ENCODE measurements at regions not wholly inside any gene's neighbourhood (a gene's known extent, or its start where the extent isn't known, plus 50 kb on each side); places are given as distances from the start of the nearest gene placed in this dataset.

DNA sequence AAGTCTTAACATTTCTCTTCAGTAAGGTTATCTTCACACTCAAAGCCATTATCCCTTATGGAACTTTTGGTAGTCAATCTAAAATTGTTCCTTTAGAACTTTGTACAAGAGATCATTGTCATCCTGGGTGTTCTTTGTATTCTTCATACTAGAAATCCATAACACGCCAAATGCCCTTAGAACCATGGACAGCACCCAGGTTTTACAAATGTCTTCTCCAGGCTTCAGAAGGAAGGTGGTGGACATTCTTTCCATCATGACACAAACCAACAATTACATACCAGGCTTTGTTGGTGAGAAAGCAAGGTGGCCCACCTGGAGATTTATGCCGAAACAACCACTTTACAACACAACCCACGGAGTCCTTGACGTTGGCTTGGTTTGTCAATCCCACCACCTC, 365.6 kb upstream of the TBX3 start:
- Histone ChIP-seq H3K4me3 (ENCODE audit: low read depth in 1 of 2, low read length in 1 of 2) (no peak overlapping the region), H3K4me1 (ENCODE audit: control insufficient read depth in 1 of 2, insufficient read depth in 1 of 2, low read depth in 1 of 2, low read length in 1 of 2) (no peaks in the 10 kb centered on the region), H3K27me3 (no peaks in the 10 kb centered on the region), H3K36me3 (no peaks in the 10 kb centered on the region), H3K9me3 (no peaks in the 10 kb centered on the region), H3K27ac (no peak overlapping the region)
- TF ChIP-seq, protein P1, sequence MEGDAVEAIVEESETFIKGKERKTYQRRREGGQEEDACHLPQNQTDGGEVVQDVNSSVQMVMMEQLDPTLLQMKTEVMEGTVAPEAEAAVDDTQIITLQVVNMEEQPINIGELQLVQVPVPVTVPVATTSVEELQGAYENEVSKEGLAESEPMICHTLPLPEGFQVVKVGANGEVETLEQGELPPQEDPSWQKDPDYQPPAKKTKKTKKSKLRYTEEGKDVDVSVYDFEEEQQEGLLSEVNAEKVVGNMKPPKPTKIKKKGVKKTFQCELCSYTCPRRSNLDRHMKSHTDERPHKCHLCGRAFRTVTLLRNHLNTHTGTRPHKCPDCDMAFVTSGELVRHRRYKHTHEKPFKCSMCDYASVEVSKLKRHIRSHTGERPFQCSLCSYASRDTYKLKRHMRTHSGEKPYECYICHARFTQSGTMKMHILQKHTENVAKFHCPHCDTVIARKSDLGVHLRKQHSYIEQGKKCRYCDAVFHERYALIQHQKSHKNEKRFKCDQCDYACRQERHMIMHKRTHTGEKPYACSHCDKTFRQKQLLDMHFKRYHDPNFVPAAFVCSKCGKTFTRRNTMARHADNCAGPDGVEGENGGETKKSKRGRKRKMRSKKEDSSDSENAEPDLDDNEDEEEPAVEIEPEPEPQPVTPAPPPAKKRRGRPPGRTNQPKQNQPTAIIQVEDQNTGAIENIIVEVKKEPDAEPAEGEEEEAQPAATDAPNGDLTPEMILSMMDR (IDR thresholded peaks at IDR 0.05), result no peak

DNA sequence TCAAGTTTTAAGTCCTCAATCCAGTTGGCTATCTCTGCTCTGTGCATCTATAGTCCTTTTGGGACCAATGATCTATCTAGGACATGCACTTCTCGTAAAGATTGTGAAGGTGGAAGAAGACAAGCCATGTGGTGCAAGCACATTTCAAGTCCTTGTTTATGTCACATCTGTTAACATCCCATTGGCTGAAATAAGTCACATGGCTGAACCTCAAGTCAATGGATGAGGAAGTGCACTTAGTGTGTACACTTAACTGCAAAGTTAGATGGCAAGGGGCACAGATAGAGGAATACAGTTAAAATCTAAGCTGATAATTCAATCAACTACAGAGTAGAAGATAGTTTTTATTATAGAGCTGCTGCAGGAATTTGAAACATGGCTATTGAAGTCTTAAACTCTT, 362.8 kb upstream of the TBX3 start:
- no peak overlapping the region for H3K27ac ChIP-seq
- no peaks in the 10 kb centered on the region for H3K4me1 ChIP-seq (ENCODE audit: control insufficient read depth in 1 of 2, insufficient read depth in 1 of 2, low read depth in 1 of 2, low read length in 1 of 2)
- H3K27me3 ChIP-seq, result no peaks in the 10 kb centered on the region
- H3K9me3 ChIP-seq, result no peaks in the 10 kb centered on the region
- TF ChIP-seq, protein P1 (IDR thresholded peaks at IDR 0.05), result no peak
- H3K36me3 ChIP-seq, result no peaks in the 10 kb centered on the region
- H3K4me3 ChIP-seq (ENCODE audit: low read depth in 1 of 2, low read length in 1 of 2), result no peak overlapping the region

DNA sequence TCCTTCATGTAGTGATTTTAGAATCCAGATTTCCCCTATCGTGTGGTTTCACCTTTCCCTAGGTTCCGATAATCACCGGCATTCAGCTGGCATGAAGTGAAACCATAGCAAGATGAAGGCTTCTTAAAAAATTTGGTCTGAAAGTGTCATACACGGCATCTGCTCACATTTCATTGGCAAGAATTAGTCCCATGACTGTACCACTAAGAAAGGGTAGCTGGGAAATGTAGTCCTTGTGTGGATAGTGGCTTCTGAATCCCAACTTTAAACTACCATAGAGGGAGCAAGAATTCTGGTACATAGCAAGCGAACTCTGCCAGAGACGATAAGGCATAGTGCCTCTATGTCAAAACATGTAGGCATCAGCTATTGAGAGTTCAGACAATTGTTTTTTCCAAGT, 360.1 kb upstream of the TBX3 start:
- Histone ChIP-seq H3K4me3 (ENCODE audit: low read depth in 1 of 2, low read length in 1 of 2) (no peak overlapping the region), H3K27me3 (no peaks in the 10 kb centered on the region), H3K4me1 (ENCODE audit: control insufficient read depth in 1 of 2, insufficient read depth in 1 of 2, low read depth in 1 of 2, low read length in 1 of 2) (no peaks in the 10 kb centered on the region), H3K36me3 (no peaks in the 10 kb centered on the region), H3K9me3 (no peaks in the 10 kb centered on the region), H3K27ac (no peak overlapping the region)
- TF ChIP-seq, protein P1 (IDR thresholded peaks at IDR 0.05), result no peak

DNA sequence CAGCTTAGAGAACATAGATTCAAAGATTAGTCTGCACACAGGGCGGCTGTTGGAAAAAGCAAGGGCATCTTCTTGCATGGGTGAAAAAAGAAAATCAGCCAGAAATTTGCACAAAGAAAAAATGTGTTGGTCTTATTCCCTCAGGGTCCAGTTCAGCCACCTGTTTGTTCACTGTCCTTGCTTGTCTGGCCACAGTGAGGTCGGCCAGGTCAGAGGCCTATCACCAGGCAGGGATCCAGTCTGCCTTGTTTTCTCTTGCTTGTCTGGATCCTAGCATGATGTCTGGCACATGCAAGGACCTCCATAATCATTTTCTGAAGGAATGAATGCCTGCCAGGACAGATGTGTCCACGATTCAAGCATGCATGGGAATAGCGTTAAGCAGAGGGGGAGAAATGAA, 359.1 kb upstream of the TBX3 start:
- H3K36me3 ChIP-seq, result no peaks in the 10 kb centered on the region
- H3K9me3 ChIP-seq, result no peaks in the 10 kb centered on the region
- no peak overlapping the region for H3K4me3 ChIP-seq (ENCODE audit: low read depth in 1 of 2, low read length in 1 of 2)
- no peaks in the 10 kb centered on the region for H3K27me3 ChIP-seq
- TF ChIP-seq, protein P1 (IDR thresholded peaks at IDR 0.05), result no peak
- H3K27ac ChIP-seq, result no peak overlapping the region
- no peaks in the 10 kb centered on the region for H3K4me1 ChIP-seq (ENCODE audit: control insufficient read depth in 1 of 2, insufficient read depth in 1 of 2, low read depth in 1 of 2, low read length in 1 of 2)

DNA sequence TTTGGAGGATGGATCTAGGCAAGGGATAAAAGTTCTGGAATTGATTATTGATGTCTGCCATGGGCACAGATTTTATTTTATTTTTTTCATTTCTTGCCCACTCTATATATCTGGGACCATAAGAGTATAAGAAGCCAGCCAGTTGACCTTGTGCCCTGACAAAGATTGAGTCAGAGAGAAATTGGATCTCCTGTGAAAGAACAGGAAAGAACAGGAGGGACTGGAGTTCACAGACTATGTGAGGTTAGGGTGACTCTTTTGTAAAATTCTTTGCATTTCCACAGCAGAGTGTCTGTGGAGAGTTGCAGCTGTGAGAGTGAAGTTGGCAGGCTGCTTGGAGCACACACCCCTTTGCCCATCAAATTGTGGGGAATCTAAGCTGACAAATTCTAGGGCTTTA, 358.4 kb upstream of the TBX3 start:
- no peaks in the 10 kb centered on the region for H3K27me3 ChIP-seq

More for the DNA sequence above, 358.4 kb upstream of the TBX3 start:
- TF ChIP-seq, protein P1 (IDR thresholded peaks at IDR 0.05), result no peak
- no peaks in the 10 kb centered on the region for H3K9me3 ChIP-seq
- H3K4me3 ChIP-seq (ENCODE audit: low read depth in 1 of 2, low read length in 1 of 2), result no peak overlapping the region
- H3K27ac ChIP-seq, result no peak overlapping the region
- no peaks in the 10 kb centered on the region for H3K4me1 ChIP-seq (ENCODE audit: control insufficient read depth in 1 of 2, insufficient read depth in 1 of 2, low read depth in 1 of 2, low read length in 1 of 2)
- H3K36me3 ChIP-seq, result no peaks in the 10 kb centered on the region
